ENCODE measurements at regions not wholly inside any gene's neighbourhood (a gene's known extent, or its start where the extent isn't known, plus 50 kb on each side); places are given as distances from the start of the nearest gene placed in this dataset.

DNA sequence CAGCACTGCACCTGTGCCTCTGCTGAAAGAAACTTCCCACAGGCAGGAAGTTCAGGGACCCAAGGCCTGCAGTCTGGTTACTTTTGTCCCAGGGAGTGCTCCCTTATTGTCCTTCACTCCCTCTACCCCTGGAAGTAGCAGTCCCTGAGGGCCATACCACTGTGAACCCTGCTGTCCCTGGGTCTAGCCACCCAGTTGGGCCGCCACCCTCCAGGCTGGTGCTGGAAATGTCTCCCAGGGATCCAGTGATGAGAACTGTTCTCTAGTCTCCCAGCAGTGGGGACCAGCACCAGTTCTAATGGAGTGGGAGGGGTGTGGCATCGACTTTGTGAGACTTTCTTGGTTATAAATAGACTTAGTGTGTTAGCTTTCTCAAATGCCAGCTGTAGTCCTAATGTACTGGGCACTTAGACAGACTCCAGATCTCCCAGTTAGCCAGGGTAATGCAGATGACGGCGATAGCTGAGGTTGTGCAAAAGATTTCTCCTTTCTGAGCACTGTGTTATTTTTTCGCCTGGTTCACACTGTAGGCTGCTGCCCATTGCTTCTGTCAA is 462.5 kb downstream of the CDH26 start:
- H3K4me3 ChIP-seq (ENCODE audit: extremely low read depth in 1 of 4, insufficient read depth in 2 of 4, low read depth in 3 of 4, low read length in 4 of 4), result no peak overlapping the region
- H3K79me1 ChIP-seq (ENCODE audit: low read depth, low read length), result no peaks in the 10 kb centered on the region
- CTCF ChIA-PET (ENCODE audit: partially characterized antibody), result interaction anchor here (0.5 to 1.5 kb wide), 2 partner anchors 11 to 877 kb away, joined by 4 read pairs; no protein-coding TSS in a partner anchor
- H3K4me1 ChIP-seq (replicated peaks in 1 of 4; ENCODE audit: control insufficient read depth in 3 of 4, insufficient read depth in 4 of 4, low read length in 3 of 4), result peaks cover 0 to 2% (median 0%) of the 10 kb centered on the region in 4 experiments; a peak in 1 of 7 replicates
- H3K27me3 ChIP-seq (replicated peaks in 1 of 4; ENCODE audit: control insufficient read depth in 3 of 4, extremely low read depth in 1 of 4, insufficient read depth in 3 of 4, low read length in 3 of 4), result no peaks in the 10 kb centered on the region
- no peak overlapping the region for H2AK5ac ChIP-seq (ENCODE audit: low read depth, low read length)
- H2BK15ac ChIP-seq (ENCODE audit: low read length), result no peak overlapping the region
- H3K4ac ChIP-seq (replicated peaks; ENCODE audit: insufficient read length, low read depth, low read length), result no peak overlapping the region
- H2BK120ac ChIP-seq (replicated peaks; ENCODE audit: low read depth, low read length), result no peak overlapping the region
- H3K14ac ChIP-seq (ENCODE audit: insufficient read length), result no peak overlapping the region
- H3K27ac ChIP-seq (ENCODE audit: low read depth, low read length), result no peak overlapping the region
- H2BK5ac ChIP-seq (ENCODE audit: low read depth, low read length), result no peak overlapping the region
- H3K9me3 ChIP-seq (ENCODE audit: insufficient read depth in 2 of 2, low read depth in 1 of 2, low read length in 1 of 2), result no peaks in the 10 kb centered on the region
- no peaks in the 10 kb centered on the region for H3K79me2 ChIP-seq (ENCODE audit: control insufficient read depth in 1 of 2, insufficient read depth in 2 of 2, low read length in 2 of 2)
- H2BK12ac ChIP-seq (ENCODE audit: low read depth, low read length), result no peak overlapping the region
- no peak overlapping the region for H3K18ac ChIP-seq (ENCODE audit: extremely low read depth, low read length)
- no peak overlapping the region for H3K56ac ChIP-seq (replicated peaks; ENCODE audit: insufficient read length, low read depth, low read length)
- no peaks in the 10 kb centered on the region for H4K20me1 ChIP-seq (replicated peaks in 1 of 2; ENCODE audit: control insufficient read depth in 1 of 2, insufficient read depth in 2 of 2, low read length in 2 of 2)
- WGBS, 2 experiments (ENCODE audit: extremely low coverage in 1 of 2, insufficient coverage in 1 of 2, insufficient read length in 1 of 2, insufficient replicate concordance in 2 of 2, low coverage in 1 of 2, low lambda C conversion rate in 2 of 2, missing lambda C conversion rate in 1 of 2), result 97% methylated on average over 5 of the region's 5 CpGs; no CpG with 5 or more reads in 1 of the 2 experiments
- H4K91ac ChIP-seq (replicated peaks; ENCODE audit: insufficient read length, low read length), result no peak overlapping the region
- POLR2A ChIA-PET (ENCODE audit: partially characterized antibody), result no interaction called here
- no peak overlapping the region for H3K4me2 ChIP-seq (ENCODE audit: insufficient read depth in 1 of 2, low read depth in 2 of 2, low read length in 2 of 2)
- no peak overlapping the region for H2AFZ ChIP-seq (ENCODE audit: low read length)
- H3K23ac ChIP-seq (ENCODE audit: insufficient read length), result no peak overlapping the region
- no peak for FAIRE-seq
- no peak overlapping the region for H4K8ac ChIP-seq (ENCODE audit: extremely low read depth, insufficient read depth, low read length)
- H3K36me3 ChIP-seq (ENCODE audit: control insufficient read depth in 2 of 4, insufficient read depth in 4 of 4, low read length in 3 of 4), result no peaks in the 10 kb centered on the region
- no peaks in the 10 kb centered on the region for H3K23me2 ChIP-seq (ENCODE audit: low read depth, low read length)
- no peak overlapping the region for H2BK20ac ChIP-seq (ENCODE audit: low read length)
- no peak for DNase-seq (ENCODE audit: low read depth in 1 of 2, low spot score in 2 of 2)
- no peak overlapping the region for H3K9ac ChIP-seq (replicated peaks in 1 of 4; ENCODE audit: extremely low read depth in 1 of 4, low read depth in 3 of 4, low read length in 3 of 4)
- no peak overlapping the region for H4K5ac ChIP-seq (ENCODE audit: insufficient read length, low read depth, low read length)
- TF ChIP-seq PHF8 (conservative IDR thresholded peaks at IDR 0.05; ENCODE audit: low read depth, low read length) (no peak), RAD21 (IDR thresholded peaks at IDR 0.05 in 1 of 2, conservative IDR thresholded peaks at IDR 0.05 in 1 of 2; ENCODE audit: low read depth in 2 of 2, low read length in 2 of 2) (no peak), SP4 (IDR thresholded peaks at IDR 0.05; ENCODE audit: low read length) (no peak), ZNF274 (IDR thresholded peaks at IDR 0.05; ENCODE audit: borderline replicate concordance, extremely low read depth, low read length) (no peak), SIRT6 (IDR thresholded peaks at IDR 0.05; ENCODE audit: low read length) (no peak), TAF1 (IDR thresholded peaks at IDR 0.05; ENCODE audit: low read depth, low read length) (no peak), HDAC2 (IDR thresholded peaks at IDR 0.05; ENCODE audit: borderline replicate concordance in 1 of 2, low read depth in 2 of 2, low read length in 2 of 2) (no peak), CEBPB (IDR thresholded peaks at IDR 0.05; ENCODE audit: low read depth, low read length) (no peak), FOSL1 (IDR thresholded peaks at IDR 0.05; ENCODE audit: insufficient read depth, low read depth, low read length) (no peak), GTF2F1 (IDR thresholded peaks at IDR 0.05; ENCODE audit: borderline replicate concordance, low read depth, low read length) (no peak), RBBP5 (IDR thresholded peaks at IDR 0.05; ENCODE audit: borderline replicate concordance, low read depth, low read length) (no peak), ASH2L (IDR thresholded peaks at IDR 0.05; ENCODE audit: low read length) (no peak), SP2 (IDR thresholded peaks at IDR 0.05; ENCODE audit: low read length) (no peak)
- TF ChIP-seq, protein P1, sequence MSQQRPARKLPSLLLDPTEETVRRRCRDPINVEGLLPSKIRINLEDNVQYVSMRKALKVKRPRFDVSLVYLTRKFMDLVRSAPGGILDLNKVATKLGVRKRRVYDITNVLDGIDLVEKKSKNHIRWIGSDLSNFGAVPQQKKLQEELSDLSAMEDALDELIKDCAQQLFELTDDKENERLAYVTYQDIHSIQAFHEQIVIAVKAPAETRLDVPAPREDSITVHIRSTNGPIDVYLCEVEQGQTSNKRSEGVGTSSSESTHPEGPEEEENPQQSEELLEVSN (IDR thresholded peaks at IDR 0.05), result no peak

All from H1 (cell line).